ENCODE measurements at regions not wholly inside any gene's neighbourhood (a gene's known extent, or its start where the extent isn't known, plus 50 kb on each side); places are given as distances from the start of the nearest gene placed in this dataset.

DNA sequence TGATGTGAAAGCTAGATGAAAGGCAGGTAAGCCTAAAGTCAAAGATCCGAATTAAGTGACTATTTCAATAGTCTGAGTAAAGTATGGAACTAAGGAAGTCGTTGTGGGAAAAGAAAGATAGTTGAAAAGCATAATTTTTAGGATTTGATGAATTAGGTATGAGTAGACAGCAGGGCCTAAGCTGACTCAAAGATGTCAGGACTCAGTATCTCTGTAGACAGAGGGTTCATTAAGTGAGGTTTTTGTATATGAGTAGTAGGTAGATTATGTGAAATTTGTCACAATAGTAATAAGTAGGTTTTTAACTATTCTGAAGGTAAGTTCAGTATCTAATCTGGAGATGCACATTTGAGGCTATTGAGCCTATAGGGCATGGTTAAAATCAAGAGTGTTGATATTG lies 196.4 kb downstream of the RASSF9 start:
- H3K27ac ChIP-seq (ENCODE audit: low read depth, low read length, poor library complexity, severe bottlenecking) = no peak overlapping the region
- no TSS peak for BruUV-seq (replicated peaks)
- ChIA-PET POLR2A (ENCODE audit: low non-redundant PET) (no interaction called here), CTCF (no interaction called here)
- H3K4me3 ChIP-seq (ENCODE audit: low read depth, low read length, poor library complexity, severe bottlenecking) = no peak overlapping the region
- intact Hi-C loops (cut with micrococcal nuclease; ENCODE audit: unreplicated experiment) = no loop called here
- TF ChIP-seq, protein P1, sequence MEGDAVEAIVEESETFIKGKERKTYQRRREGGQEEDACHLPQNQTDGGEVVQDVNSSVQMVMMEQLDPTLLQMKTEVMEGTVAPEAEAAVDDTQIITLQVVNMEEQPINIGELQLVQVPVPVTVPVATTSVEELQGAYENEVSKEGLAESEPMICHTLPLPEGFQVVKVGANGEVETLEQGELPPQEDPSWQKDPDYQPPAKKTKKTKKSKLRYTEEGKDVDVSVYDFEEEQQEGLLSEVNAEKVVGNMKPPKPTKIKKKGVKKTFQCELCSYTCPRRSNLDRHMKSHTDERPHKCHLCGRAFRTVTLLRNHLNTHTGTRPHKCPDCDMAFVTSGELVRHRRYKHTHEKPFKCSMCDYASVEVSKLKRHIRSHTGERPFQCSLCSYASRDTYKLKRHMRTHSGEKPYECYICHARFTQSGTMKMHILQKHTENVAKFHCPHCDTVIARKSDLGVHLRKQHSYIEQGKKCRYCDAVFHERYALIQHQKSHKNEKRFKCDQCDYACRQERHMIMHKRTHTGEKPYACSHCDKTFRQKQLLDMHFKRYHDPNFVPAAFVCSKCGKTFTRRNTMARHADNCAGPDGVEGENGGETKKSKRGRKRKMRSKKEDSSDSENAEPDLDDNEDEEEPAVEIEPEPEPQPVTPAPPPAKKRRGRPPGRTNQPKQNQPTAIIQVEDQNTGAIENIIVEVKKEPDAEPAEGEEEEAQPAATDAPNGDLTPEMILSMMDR (conservative IDR thresholded peaks at IDR 0.05; ENCODE audit: low read depth, low read length) = no peak
- TF ChIP-seq EZH2 (IDR thresholded peaks at IDR 0.05; ENCODE audit: borderline replicate concordance, low read depth, low read length, poor library complexity, severe bottlenecking) = no peak
- no peaks in the 10 kb centered on the region for H3K27me3 ChIP-seq (replicated peaks; ENCODE audit: insufficient read depth, low read depth, low read length, poor library complexity)
- H3K9me3 ChIP-seq (ENCODE audit: low read depth, low read length, poor library complexity, severe bottlenecking) = no peaks in the 10 kb centered on the region
- H3K36me3 ChIP-seq (ENCODE audit: insufficient read depth, low read length, poor library complexity, severe bottlenecking) = no peaks in the 10 kb centered on the region
- no peaks in the 10 kb centered on the region for H3K4me1 ChIP-seq (ENCODE audit: insufficient read depth, low read length, poor library complexity, severe bottlenecking)
- no peak for DNase-seq (ENCODE audit: low spot score)

DNA sequence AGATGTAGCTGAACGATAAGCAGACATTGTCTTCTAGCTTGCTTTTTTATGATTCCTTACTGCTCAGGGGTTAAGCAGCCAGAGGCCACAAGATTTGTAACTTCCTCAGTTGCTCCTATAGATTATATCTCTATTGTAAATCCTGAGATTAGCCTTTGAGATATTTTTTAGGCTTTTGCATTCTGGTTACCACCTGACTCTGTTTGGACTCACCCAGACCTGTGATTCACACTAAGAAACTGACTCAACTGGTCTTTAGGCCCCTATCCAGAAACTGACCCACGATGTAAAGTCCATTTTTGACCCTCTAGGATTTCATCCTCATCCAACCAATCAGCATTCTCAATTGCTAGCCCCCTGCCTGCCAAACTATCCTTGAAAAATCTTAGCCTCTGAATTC lies 194.4 kb downstream of the RASSF9 start:
- no peak for DNase-seq (ENCODE audit: low spot score)
- H3K36me3 ChIP-seq (ENCODE audit: insufficient read depth, low read length, poor library complexity, severe bottlenecking) = no peaks in the 10 kb centered on the region
- no peaks in the 10 kb centered on the region for H3K4me1 ChIP-seq (ENCODE audit: insufficient read depth, low read length, poor library complexity, severe bottlenecking)
- no peak for TF ChIP-seq EZH2 (IDR thresholded peaks at IDR 0.05; ENCODE audit: borderline replicate concordance, low read depth, low read length, poor library complexity, severe bottlenecking)
- TF ChIP-seq, protein P1 (conservative IDR thresholded peaks at IDR 0.05; ENCODE audit: low read depth, low read length) = no peak
- no peak overlapping the region for H3K27ac ChIP-seq (ENCODE audit: low read depth, low read length, poor library complexity, severe bottlenecking)
- no peaks in the 10 kb centered on the region for H3K27me3 ChIP-seq (replicated peaks; ENCODE audit: insufficient read depth, low read depth, low read length, poor library complexity)
- ChIA-PET CTCF (no interaction called here), POLR2A (ENCODE audit: low non-redundant PET) (no interaction called here)
- H3K4me3 ChIP-seq (ENCODE audit: low read depth, low read length, poor library complexity, severe bottlenecking) = no peak overlapping the region
- H3K9me3 ChIP-seq (ENCODE audit: low read depth, low read length, poor library complexity, severe bottlenecking) = no peaks in the 10 kb centered on the region
- intact Hi-C loops (cut with micrococcal nuclease; ENCODE audit: unreplicated experiment) = no loop called here
- BruUV-seq (replicated peaks) = no TSS peak

DNA sequence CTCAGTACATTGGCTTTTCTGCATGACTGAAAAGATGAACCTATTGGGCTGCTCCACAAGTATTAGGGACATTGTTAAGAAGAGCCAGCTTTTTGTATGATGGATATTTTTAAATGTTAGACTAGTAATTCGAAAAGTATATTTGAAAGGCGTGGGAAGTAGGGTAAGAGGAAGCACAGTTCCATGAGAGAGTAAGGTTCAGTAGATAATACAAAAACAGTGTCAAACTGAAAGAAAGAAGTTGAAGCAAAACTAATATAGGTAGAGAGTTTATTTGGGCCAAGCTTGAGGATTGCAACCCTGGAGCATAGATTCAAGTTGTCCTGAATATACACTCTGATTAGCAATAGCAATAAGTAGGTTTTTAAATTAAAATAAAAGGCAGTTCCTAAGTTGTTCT lies 193.9 kb downstream of the RASSF9 start:
- Histone ChIP-seq H3K36me3 (ENCODE audit: insufficient read depth, low read length, poor library complexity, severe bottlenecking) (no peaks in the 10 kb centered on the region), H3K27me3 (replicated peaks; ENCODE audit: insufficient read depth, low read depth, low read length, poor library complexity) (no peaks in the 10 kb centered on the region), H3K27ac (ENCODE audit: low read depth, low read length, poor library complexity, severe bottlenecking) (no peak overlapping the region), H3K4me3 (ENCODE audit: low read depth, low read length, poor library complexity, severe bottlenecking) (no peak overlapping the region), H3K4me1 (ENCODE audit: insufficient read depth, low read length, poor library complexity, severe bottlenecking) (no peaks in the 10 kb centered on the region), H3K9me3 (ENCODE audit: low read depth, low read length, poor library complexity, severe bottlenecking) (no peaks in the 10 kb centered on the region)
- no peak for DNase-seq (ENCODE audit: low spot score)
- POLR2A ChIA-PET (ENCODE audit: low non-redundant PET) = no interaction called here
- intact Hi-C loops (cut with micrococcal nuclease; ENCODE audit: unreplicated experiment) = no loop called here
- TF ChIP-seq, protein P1 (conservative IDR thresholded peaks at IDR 0.05; ENCODE audit: low read depth, low read length) = no peak
- TF ChIP-seq EZH2 (IDR thresholded peaks at IDR 0.05; ENCODE audit: borderline replicate concordance, low read depth, low read length, poor library complexity, severe bottlenecking) = no peak
- BruUV-seq (replicated peaks) = no TSS peak
- CTCF ChIA-PET = no interaction called here

All from A673 (cell line).